ENCODE measurements at regions not wholly inside any gene's neighbourhood (a gene's known extent, or its start where the extent isn't known, plus 50 kb on each side); places are given as distances from the start of the nearest gene placed in this dataset.

DNA sequence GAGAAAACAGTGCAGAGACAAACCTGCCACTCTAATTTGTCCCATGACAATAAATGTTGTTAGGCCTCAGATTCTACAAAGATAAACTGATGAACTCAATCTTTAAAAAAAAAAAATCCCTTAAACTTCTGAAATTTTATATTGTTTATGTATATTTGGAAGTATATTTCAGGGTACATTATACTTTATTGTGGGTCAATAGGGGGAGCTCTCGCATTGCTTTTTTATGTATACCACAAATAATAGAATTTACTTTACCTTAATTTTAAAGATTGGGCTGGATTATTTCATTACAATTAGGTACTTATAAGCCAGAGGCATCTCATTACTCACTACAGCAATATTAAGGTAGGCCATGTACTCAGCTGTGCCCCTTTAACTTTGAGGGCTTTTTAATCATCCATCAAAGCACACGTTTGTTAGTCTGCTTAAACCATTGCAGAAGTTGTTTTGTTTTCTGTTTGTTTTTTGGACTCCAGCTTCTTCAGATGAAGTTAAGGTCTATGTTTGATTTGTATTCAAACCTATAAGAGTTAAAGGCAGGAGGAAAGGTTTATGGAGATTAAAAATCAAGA is 56.3 kb upstream of the EYA4 start:
- no peaks in the 10 kb centered on the region for H3K36me3 ChIP-seq (ENCODE audit: low read depth)
- no peak for ATAC-seq
- H3K4me3 ChIP-seq = no peak overlapping the region
- no peak for DNase-seq
- intact Hi-C loops (cut with DNase I, micrococcal nuclease) = no loop called here
- no peak for TF ChIP-seq CTCF (IDR thresholded peaks at IDR 0.05)
- no peaks in the 10 kb centered on the region for H3K4me1 ChIP-seq (ENCODE audit: low read depth)
- H3K9me3 ChIP-seq = no peaks in the 10 kb centered on the region

DNA sequence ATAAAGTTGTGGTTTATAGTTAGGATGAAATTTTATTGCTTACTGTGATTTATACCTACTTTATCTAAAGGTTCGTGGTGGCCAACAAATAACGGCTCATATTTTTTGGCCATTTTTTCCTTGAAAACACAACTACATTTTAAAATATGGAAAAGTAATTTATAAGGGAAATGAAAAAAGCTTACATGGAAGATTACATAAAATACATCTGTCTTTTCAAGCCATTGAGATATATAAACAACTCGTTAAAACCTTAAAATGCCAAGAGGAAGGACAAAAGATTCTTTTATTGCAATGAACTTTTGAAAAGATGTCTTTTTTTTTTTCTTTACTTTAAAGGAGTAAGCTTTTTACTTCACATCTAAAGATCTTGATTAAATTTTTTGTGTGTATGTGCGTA is 55.4 kb upstream of the EYA4 start:
- H3K4me3 ChIP-seq = no peak overlapping the region
- no peaks in the 10 kb centered on the region for H3K4me1 ChIP-seq (ENCODE audit: low read depth)
- intact Hi-C loops (cut with DNase I, micrococcal nuclease) = no loop called here
- ATAC-seq = no peak
- no peaks in the 10 kb centered on the region for H3K9me3 ChIP-seq
- TF ChIP-seq CTCF (IDR thresholded peaks at IDR 0.05) = no peak
- H3K36me3 ChIP-seq (ENCODE audit: low read depth) = no peaks in the 10 kb centered on the region
- DNase-seq = no peak

DNA sequence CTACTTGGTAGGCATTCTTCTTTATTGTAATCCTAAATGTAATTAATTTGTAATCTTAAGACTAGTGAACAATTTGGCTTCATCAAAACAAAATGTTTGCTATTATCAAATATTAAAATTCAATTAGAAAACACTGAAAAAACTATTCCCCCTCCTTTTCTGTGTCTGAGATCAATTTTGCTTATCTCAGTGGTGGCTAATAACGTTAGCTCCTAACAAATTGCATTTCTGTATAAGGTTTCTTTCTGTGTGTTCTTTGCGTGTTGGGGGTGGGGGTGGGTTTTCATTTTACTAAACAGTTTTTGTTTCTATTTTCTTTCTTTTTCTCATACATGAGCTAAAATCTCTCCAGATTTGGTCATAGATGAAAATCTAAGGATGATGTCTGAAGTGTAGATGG is 54.0 kb upstream of the EYA4 start:
- intact Hi-C loops (cut with DNase I, micrococcal nuclease) = no loop called here
- ATAC-seq = no peak
- H3K9me3 ChIP-seq = no peaks in the 10 kb centered on the region
- H3K4me3 ChIP-seq = no peak overlapping the region
- TF ChIP-seq CTCF (IDR thresholded peaks at IDR 0.05) = no peak
- DNase-seq = no peak
- H3K36me3 ChIP-seq (ENCODE audit: low read depth) = no peaks in the 10 kb centered on the region
- H3K4me1 ChIP-seq (ENCODE audit: low read depth) = no peaks in the 10 kb centered on the region

DNA sequence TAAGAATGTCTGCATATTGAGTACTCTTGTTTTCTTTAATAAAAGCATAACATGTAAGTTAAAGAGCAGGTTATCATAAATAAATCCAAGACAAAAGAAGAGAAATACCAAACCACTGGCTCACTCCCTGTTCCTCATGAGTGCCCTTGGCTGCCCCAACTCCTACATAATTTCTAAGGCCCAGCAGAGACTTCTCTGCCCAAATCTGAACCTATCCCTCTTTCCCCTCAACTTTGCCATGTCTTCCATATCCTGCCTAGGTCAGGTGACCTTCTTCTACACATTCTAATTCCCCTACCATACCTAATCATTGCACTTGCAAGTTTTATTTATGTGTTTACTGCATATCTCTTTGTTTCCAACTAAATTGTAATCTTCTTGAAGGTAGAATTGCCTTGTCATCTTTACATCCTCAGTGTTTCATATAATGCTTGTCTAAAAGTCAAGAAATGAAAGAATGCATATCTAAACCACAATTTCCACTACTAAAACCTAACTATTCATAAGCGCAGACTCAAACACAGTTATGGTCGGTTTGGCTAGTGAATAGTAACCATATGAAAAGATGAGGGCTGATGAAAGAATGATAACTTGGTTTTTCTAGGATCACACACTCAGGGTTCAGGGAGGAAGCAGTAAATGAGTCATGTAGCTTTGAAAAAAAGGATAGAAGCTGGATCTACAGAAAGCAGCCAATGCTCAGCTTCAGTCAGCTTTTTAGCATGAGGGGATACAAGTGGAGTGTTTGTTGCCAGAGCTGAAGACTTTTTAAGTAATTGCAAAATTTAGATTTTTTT is 53.3 kb upstream of the EYA4 start:
- H3K4me3 ChIP-seq = no peak overlapping the region
- H3K9me3 ChIP-seq = no peaks in the 10 kb centered on the region
- no peaks in the 10 kb centered on the region for H3K36me3 ChIP-seq (ENCODE audit: low read depth)
- intact Hi-C loops (cut with DNase I, micrococcal nuclease) = no loop called here
- DNase-seq (no peak), ATAC-seq (no peak)
- TF ChIP-seq CTCF (IDR thresholded peaks at IDR 0.05) = no peak
- no peaks in the 10 kb centered on the region for H3K4me1 ChIP-seq (ENCODE audit: low read depth)

GRCh38 chr6:133190912-133191311 is 50.2 kb upstream of the EYA4 start:
- H3K36me3 ChIP-seq (ENCODE audit: low read depth) = no peaks in the 10 kb centered on the region
- H3K9me3 ChIP-seq = no peaks in the 10 kb centered on the region
- intact Hi-C loops (cut with DNase I, micrococcal nuclease) = no loop called here
- no peaks in the 10 kb centered on the region for H3K4me1 ChIP-seq (ENCODE audit: low read depth)
- ATAC-seq = no peak
- H3K4me3 ChIP-seq = no peak overlapping the region
- no peak for DNase-seq
- no peak for TF ChIP-seq CTCF (IDR thresholded peaks at IDR 0.05)

All from mucosa of descending colon (tissue), 3 donors.